B cell (primary cell): ENCODE measurements at regions not wholly inside any gene's neighbourhood (a gene's known extent, or its start where the extent isn't known, plus 50 kb on each side); places are given as distances from the start of the nearest gene placed in this dataset.

Source experiments
- ATAC-seq: fragments of 200-7000 bp; cut with Tn5 transposase; one replicate; pipeline ENCODE4 v1.10.0; 2021; ENCODE audit warnings: low read depth, mild to moderate bottlenecking, moderate number of reproducible peaks, moderate library complexity
- CTCF ChIA-PET: fragments of 350-600 bp; sonication (Branson Sonifier 250); formaldehyde crosslinking; loops from one replicate; lab custom pipeline; 2021; ENCODE audit warnings: antibody characterized with exemption, inconsistent platforms; lab: Charles Lee
- POLR2A ChIA-PET: fragments of 350-600 bp; sonication (Branson Sonifier 250); formaldehyde crosslinking; loops from one replicate; lab custom pipeline; 2021; ENCODE audit warnings: antibody characterized with exemption; lab: Charles Lee
- DNase-seq: peaks from one replicate; pipeline ENCODE4 v3.0.0; 2013
- H2AFZ ChIP-seq: 2 replicates; pipeline ENCODE4 v1.6.1; 2012; ENCODE audit warnings: mild to moderate bottlenecking, low read depth, low read length; ENCODE audit not compliant: insufficient read depth, poor library complexity, severe bottlenecking
- H3K27ac ChIP-seq, 2 donors: 1 replicate in 1 of 2; 2 replicates in 1 of 2; pipeline ENCODE4 v1.5.1; 2012 to 2013; ENCODE audit warnings: low read length in 2 of 2, mild to moderate bottlenecking in 2 of 2, moderate library complexity in 1 of 2
- H3K27me3 ChIP-seq, 4 experiments: fragments of 200-600 bp in 1 of 4; sonication (generic) in 1 of 4; replicated peaks in 1 of 4; 1 replicate in 2 of 4; 2 replicates in 2 of 4; pipeline versions ENCODE4 v1.6.1 to v1.7.0; 2013 to 2016; ENCODE audit warnings: low read length in 3 of 4, mild to moderate bottlenecking in 2 of 4, mixed read lengths in 1 of 4, moderate library complexity in 1 of 4; ENCODE audit not compliant: insufficient read depth in 4 of 4, control insufficient read depth in 3 of 4; ENCODE audit errors: control extremely low read depth in 1 of 4
- H3K36me3 ChIP-seq, 2 experiments: replicated peaks in 1 of 2; 1 replicate in 1 of 2; 2 replicates in 1 of 2; pipeline versions ENCODE4 v1.6.1 to v1.7.1; 2013; ENCODE audit warnings: low read length in 1 of 2; ENCODE audit not compliant: insufficient read depth in 2 of 2, control insufficient read depth in 1 of 2; ENCODE audit errors: control extremely low read depth in 1 of 2, extremely low read depth in 1 of 2
- H3K4me1 ChIP-seq, 2 donors: fragments of 200-600 bp in 1 of 2; sonication (generic) in 1 of 2; 1 replicate in 1 of 2; 2 replicates in 1 of 2; pipeline versions ENCODE4 v1.5.1 to v1.6.1; 2013 to 2017; ENCODE audit warnings: low read length in 2 of 2; ENCODE audit not compliant: control insufficient read depth in 2 of 2, insufficient read depth in 2 of 2
- H3K4me2 ChIP-seq: replicated peaks from 2 replicates; pipeline ENCODE3; 2012; ENCODE audit warnings: mild to moderate bottlenecking, low read depth, low read length; ENCODE audit not compliant: poor library complexity, severe bottlenecking
- H3K4me3 ChIP-seq, 5 experiments: fragments of 200-600 bp in 1 of 5; sonication (generic) in 1 of 5; 1 replicate in 3 of 5; 2 replicates in 2 of 5; pipeline versions ENCODE4 v1.5.1 to v1.7.0; 2011 to 2016; ENCODE audit warnings: low read length in 4 of 5, mild to moderate bottlenecking in 4 of 5, low read depth in 2 of 5, control low read depth in 1 of 5, moderate library complexity in 1 of 5; ENCODE audit not compliant: insufficient read depth in 1 of 5; ENCODE audit errors: control extremely low read depth in 1 of 5, extremely low read depth in 1 of 5
- H3K79me2 ChIP-seq: fragments of 200-600 bp; sonication (generic); one replicate; pipeline ENCODE4 v1.6.0; 2016; ENCODE audit warnings: low read length; ENCODE audit not compliant: control insufficient read depth, insufficient read depth
- H3K9ac ChIP-seq: fragments of 200-600 bp; sonication (generic); 2 replicates; pipeline ENCODE4 v1.6.1; 2017; ENCODE audit warnings: mild to moderate bottlenecking, low read length, moderate library complexity
- H3K9me3 ChIP-seq, 3 donors: one replicate each; pipeline versions ENCODE4 v1.6.1 to v1.7.1; 2013; ENCODE audit warnings: low read length in 2 of 3; ENCODE audit not compliant: control insufficient read depth in 2 of 3, insufficient read depth in 1 of 3; ENCODE audit errors: control extremely low read depth in 1 of 3
- H4K20me1 ChIP-seq: 2 replicates; pipeline ENCODE4 v1.6.0; 2012; ENCODE audit warnings: mild to moderate bottlenecking, low read length; ENCODE audit not compliant: insufficient read depth, control insufficient read depth, poor library complexity, severe bottlenecking
- H3K27ac Mint-ChIP-seq: one replicate; pipeline ENCODE4 v1.8.0; 2021; ENCODE audit warnings: mixed read lengths
- H3K27me3 Mint-ChIP-seq: one replicate; pipeline ENCODE4 v1.8.0; 2021; ENCODE audit warnings: mixed read lengths
- H3K4me1 Mint-ChIP-seq: one replicate; pipeline ENCODE4 v1.8.0; 2021; ENCODE audit warnings: mixed read lengths
- H3K4me3 Mint-ChIP-seq: one replicate; pipeline ENCODE4 v1.8.0; 2021; ENCODE audit warnings: mixed read lengths
- H3K9me3 Mint-ChIP-seq: one replicate; pipeline ENCODE4 v1.8.0; 2022; ENCODE audit warnings: mixed read lengths; ENCODE audit not compliant: insufficient read depth
- EZH2 ChIP-seq: IDR thresholded peaks from 2 replicates; pipeline ENCODE4 v1.6.1; 2012; ENCODE audit warnings: borderline replicate concordance, low read depth, mild to moderate bottlenecking, moderate library complexity, low read length; ENCODE audit not compliant: insufficient read depth, poor library complexity, severe bottlenecking
- WGBS: methylation state at CpG from one replicate; pipeline ENCODE4 v1.1.5; 2013; ENCODE audit warnings: missing lambda C conversion rate; ENCODE audit not compliant: insufficient coverage; 5-methylcytosine and 5-hydroxymethylcytosine counted together
- intact Hi-C: fragments of 100-400 bp; cut with micrococcal nuclease; formaldehyde crosslinking; loops from one replicate; pipeline ENCODE4 v1.10.0; 2022
- TF ChIP-seq, protein P1 (sequence below): fragments of 200-600 bp; IDR thresholded peaks from one replicate; pipeline ENCODE4 v1.8.0; 2022; ENCODE audit warnings: antibody characterized with exemption, mild to moderate bottlenecking

GRCh38 chr2:37767046-37767445 is 95.6 kb upstream of the CDC42EP3 start:
- intact Hi-C loops, result no loop called here
- CTCF ChIA-PET, result interaction anchor here (0.6 kb wide), 1 partner anchor 352 kb away, joined by 4 read pairs; no protein-coding TSS in a partner anchor

DNA sequence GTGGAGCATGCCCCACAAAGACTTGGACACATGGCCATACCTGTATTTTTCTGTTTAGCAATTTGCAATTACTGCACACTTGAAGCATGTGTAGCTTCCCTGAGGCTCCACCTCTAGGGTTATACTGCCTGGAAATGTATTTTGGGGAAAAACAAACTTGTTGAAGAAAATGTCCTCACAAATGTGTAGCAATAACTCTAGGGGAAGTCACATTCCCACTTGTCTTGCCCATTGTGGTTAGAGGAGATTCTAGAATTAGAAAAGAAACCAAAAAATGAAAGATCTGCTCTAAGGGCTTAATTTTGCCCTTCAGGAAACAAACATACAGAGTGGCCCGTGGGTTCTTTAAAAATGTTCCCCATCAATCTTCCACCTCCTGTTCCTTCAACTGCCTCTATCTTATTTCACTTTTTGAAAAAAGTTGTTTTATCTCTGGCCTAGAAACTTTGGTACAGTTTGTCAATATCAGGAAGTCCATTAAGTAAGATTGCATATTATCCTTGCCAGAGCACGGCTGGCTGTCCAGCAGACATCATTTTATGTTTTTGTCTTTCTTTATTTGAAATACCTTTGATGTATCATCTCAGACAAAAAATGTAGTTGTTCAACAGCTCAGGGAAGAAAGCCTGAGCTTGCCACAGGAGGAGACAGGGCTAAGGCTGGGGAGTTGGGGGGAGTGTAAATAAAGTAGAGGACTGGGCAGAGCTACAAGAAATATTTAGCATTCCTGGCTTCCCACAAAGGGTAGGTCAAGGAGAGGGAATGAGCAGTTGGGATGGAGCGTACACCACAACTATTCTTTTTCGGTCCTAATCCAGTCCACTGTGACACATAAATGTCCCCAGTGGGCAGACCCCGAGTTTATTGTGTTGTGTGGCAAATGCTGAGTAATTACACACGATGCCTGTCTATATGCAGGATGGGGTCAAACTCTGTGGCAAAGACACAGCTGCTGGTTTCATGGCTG is 96.8 kb upstream of the CDC42EP3 start:
- H3K9me3 ChIP-seq, result peaks cover 0 to 4% (median 0%) of the 10 kb centered on the region in 3 donors
- H3K4me1 ChIP-seq, result no peaks in the 10 kb centered on the region
- ATAC-seq (no peak), DNase-seq (no peak)
- no peak overlapping the region for H3K4me3 Mint-ChIP-seq
- 20% methylated on average over 1 of the region's 6 CpGs for WGBS
- ChIA-PET CTCF (interaction anchor here (0.6 kb wide), 1 partner anchor 353 kb away, joined by 4 read pairs; no protein-coding TSS in a partner anchor), POLR2A (no interaction called here)
- H3K27ac Mint-ChIP-seq, result no peak overlapping the region
- H3K9me3 Mint-ChIP-seq, result peaks cover 3% of the 10 kb centered on the region
- H3K36me3 ChIP-seq, result no peaks in the 10 kb centered on the region
- peaks cover 3% of the 10 kb centered on the region for H3K27me3 Mint-ChIP-seq
- no peak overlapping the region for H3K4me3 ChIP-seq
- no peaks in the 10 kb centered on the region for H3K79me2 ChIP-seq
- intact Hi-C loops, result no loop called here
- H3K4me1 Mint-ChIP-seq, result no peaks in the 10 kb centered on the region
- H3K27me3 ChIP-seq, result no peaks in the 10 kb centered on the region
- no peaks in the 10 kb centered on the region for H4K20me1 ChIP-seq
- TF ChIP-seq, protein P1, sequence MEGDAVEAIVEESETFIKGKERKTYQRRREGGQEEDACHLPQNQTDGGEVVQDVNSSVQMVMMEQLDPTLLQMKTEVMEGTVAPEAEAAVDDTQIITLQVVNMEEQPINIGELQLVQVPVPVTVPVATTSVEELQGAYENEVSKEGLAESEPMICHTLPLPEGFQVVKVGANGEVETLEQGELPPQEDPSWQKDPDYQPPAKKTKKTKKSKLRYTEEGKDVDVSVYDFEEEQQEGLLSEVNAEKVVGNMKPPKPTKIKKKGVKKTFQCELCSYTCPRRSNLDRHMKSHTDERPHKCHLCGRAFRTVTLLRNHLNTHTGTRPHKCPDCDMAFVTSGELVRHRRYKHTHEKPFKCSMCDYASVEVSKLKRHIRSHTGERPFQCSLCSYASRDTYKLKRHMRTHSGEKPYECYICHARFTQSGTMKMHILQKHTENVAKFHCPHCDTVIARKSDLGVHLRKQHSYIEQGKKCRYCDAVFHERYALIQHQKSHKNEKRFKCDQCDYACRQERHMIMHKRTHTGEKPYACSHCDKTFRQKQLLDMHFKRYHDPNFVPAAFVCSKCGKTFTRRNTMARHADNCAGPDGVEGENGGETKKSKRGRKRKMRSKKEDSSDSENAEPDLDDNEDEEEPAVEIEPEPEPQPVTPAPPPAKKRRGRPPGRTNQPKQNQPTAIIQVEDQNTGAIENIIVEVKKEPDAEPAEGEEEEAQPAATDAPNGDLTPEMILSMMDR, result no peak
- no peak for TF ChIP-seq EZH2
- no peak overlapping the region for H2AFZ ChIP-seq
- H3K9ac ChIP-seq, result no peak overlapping the region
- no peak overlapping the region for H3K27ac ChIP-seq
- no peak overlapping the region for H3K4me2 ChIP-seq

More at GRCh38 chr2:37767046-37767445, 95.6 kb upstream of the CDC42EP3 start:
- Histone ChIP-seq H3K79me2 (no peaks in the 10 kb centered on the region), H2AFZ (no peak overlapping the region), H3K27me3 (no peaks in the 10 kb centered on the region), H3K27ac (no peak overlapping the region), H4K20me1 (no peaks in the 10 kb centered on the region), H3K9ac (no peak overlapping the region), H3K4me2 (no peak overlapping the region), H3K36me3 (no peaks in the 10 kb centered on the region), H3K9me3 (peaks cover 0 to 4% (median 0%) of the 10 kb centered on the region in 3 donors), H3K4me3 (no peak overlapping the region), H3K4me1 (no peaks in the 10 kb centered on the region)
- no peak for TF ChIP-seq EZH2
- TF ChIP-seq, protein P1, result no peak
- POLR2A ChIA-PET, result no interaction called here
- ATAC-seq (no peak), DNase-seq (no peak)
- no peaks in the 10 kb centered on the region for H3K4me1 Mint-ChIP-seq
- H3K27ac Mint-ChIP-seq, result no peak overlapping the region
- peaks cover 3% of the 10 kb centered on the region for H3K9me3 Mint-ChIP-seq
- H3K27me3 Mint-ChIP-seq, result peaks cover 3% of the 10 kb centered on the region
- no peak overlapping the region for H3K4me3 Mint-ChIP-seq
